H1 (cell line): ENCODE measurements at regions not wholly inside any gene's neighbourhood (a gene's known extent, or its start where the extent isn't known, plus 50 kb on each side); places are given as distances from the start of the nearest gene placed in this dataset.

Source experiments
- CEBPB ChIP-seq: IDR thresholded peaks from 2 replicates; pipeline ENCODE4 v1.6.1; 2012; ENCODE audit warnings: low read depth, low read length
- E2F6 ChIP-seq: IDR thresholded peaks from 2 replicates; pipeline ENCODE4 v1.6.1; 2012; ENCODE audit warnings: inconsistent platforms
- GABPA ChIP-seq: IDR thresholded peaks from 2 replicates; pipeline ENCODE4 v1.6.1; 2011; ENCODE audit warnings: mild to moderate bottlenecking, low read length, moderate library complexity, borderline replicate concordance; ENCODE audit not compliant: insufficient read depth
- NANOG ChIP-seq: IDR thresholded peaks from 2 replicates; pipeline ENCODE4 v1.6.1; 2011; ENCODE audit warnings: low read length, low read depth, mild to moderate bottlenecking, inconsistent platforms; ENCODE audit not compliant: insufficient read depth, poor library complexity, severe bottlenecking

GRCh38 chr4:188552741-188553275 lies 413.6 kb downstream of the TRIML1 start (continued):
- TF ChIP-seq E2F6 (no peak), CEBPB (no peak), GABPA (no peak), NANOG (no peak)
